Epithelial cell of esophagus (primary cell): ENCODE measurements at regions not wholly inside any gene's neighbourhood (a gene's known extent, or its start where the extent isn't known, plus 50 kb on each side); places are given as distances from the start of the nearest gene placed in this dataset.

Experiments
- DNase-seq: peaks from one replicate; pipeline ENCODE4 v3.0.0; 2010; ENCODE audit warnings: low read depth
- H3K4me3 ChIP-seq: 2 replicates; pipeline ENCODE4 v1.5.1; 2011; ENCODE audit warnings: mild to moderate bottlenecking, low read length, control low read depth
- TF ChIP-seq, protein P1 (sequence below): IDR thresholded peaks from 2 replicates; pipeline ENCODE4 v1.5.1; 2011; ENCODE audit warnings: low read depth, mild to moderate bottlenecking, low read length, control low read depth, inconsistent platforms; ENCODE audit not compliant: insufficient read depth; ENCODE audit errors: missing control alignments

DNA sequence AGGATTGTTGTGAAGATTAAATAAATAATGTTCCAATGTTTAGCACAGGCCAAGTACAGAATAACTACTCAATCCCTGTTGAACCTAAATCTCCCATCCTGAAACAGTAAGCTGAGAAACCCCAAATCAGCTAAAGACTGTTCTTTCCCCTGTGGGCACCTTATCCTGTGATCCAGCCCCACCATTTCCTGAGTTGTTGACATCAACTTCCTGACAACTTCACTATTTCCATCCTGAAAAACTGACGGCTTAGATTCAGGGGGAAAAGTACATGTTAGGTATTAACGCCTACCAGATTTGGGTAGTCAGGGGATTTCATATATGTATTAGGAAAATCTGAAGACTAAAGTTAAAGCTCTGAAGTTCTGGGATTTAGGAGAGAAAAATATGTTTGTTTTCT is 51.7 kb upstream of the PALMD start:
- no peak for DNase-seq
- no peak overlapping the region for H3K4me3 ChIP-seq
- TF ChIP-seq, protein P1, sequence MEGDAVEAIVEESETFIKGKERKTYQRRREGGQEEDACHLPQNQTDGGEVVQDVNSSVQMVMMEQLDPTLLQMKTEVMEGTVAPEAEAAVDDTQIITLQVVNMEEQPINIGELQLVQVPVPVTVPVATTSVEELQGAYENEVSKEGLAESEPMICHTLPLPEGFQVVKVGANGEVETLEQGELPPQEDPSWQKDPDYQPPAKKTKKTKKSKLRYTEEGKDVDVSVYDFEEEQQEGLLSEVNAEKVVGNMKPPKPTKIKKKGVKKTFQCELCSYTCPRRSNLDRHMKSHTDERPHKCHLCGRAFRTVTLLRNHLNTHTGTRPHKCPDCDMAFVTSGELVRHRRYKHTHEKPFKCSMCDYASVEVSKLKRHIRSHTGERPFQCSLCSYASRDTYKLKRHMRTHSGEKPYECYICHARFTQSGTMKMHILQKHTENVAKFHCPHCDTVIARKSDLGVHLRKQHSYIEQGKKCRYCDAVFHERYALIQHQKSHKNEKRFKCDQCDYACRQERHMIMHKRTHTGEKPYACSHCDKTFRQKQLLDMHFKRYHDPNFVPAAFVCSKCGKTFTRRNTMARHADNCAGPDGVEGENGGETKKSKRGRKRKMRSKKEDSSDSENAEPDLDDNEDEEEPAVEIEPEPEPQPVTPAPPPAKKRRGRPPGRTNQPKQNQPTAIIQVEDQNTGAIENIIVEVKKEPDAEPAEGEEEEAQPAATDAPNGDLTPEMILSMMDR = no peak

- H3K4me3 ChIP-seq = no peak overlapping the region
- TF ChIP-seq, protein P1 = no peak
- DNase-seq = no peak
These were observed 50.9 kb upstream of the PALMD start for GRCh38 chr1:99595041-99595440.

- no peak for DNase-seq
- TF ChIP-seq, protein P1 = no peak
These were observed 50.5 kb upstream of the PALMD start for GRCh38 chr1:99595441-99595840.

More at GRCh38 chr1:99595441-99595840, 50.5 kb upstream of the PALMD start:
- no peak overlapping the region for H3K4me3 ChIP-seq
